H1 (cell line): ENCODE measurements at regions not wholly inside any gene's neighbourhood (a gene's known extent, or its start where the extent isn't known, plus 50 kb on each side); places are given as distances from the start of the nearest gene placed in this dataset.

Experiments used
- CTCF ChIA-PET: fragments of 300-600 bp; sonication (Branson Sonifier 250); formaldehyde crosslinking; loops from one replicate; lab custom pipeline; 2021; ENCODE audit not compliant: partially characterized antibody; lab: Charles Lee
- POLR2A ChIA-PET: fragments of 300-600 bp; sonication (Branson Sonifier 250); formaldehyde crosslinking; loops from one replicate; lab custom pipeline; 2021; ENCODE audit warnings: inconsistent platforms; ENCODE audit not compliant: partially characterized antibody; lab: Charles Lee
- DNase-seq, 2 experiments: peaks; one replicate each; pipeline versions ENCODE4 v3.0.0 to v3.0.0-alpha.2; 2010 to 2022; ENCODE audit warnings: low spot score in 2 of 2, low read depth in 1 of 2, mixed read lengths in 1 of 2
- FAIRE-seq: peaks from 2 replicates; lab custom pipeline; 2011; peaks lifted over from hg19 to GRCh38; lab: Jason Lieb, UNC
- H2AFZ ChIP-seq: 2 replicates; pipeline ENCODE4 v1.8.1; 2012; ENCODE audit warnings: low read length, inconsistent platforms
- H2AK5ac ChIP-seq: 2 replicates; pipeline ENCODE4 v1.6.1; 2013; ENCODE audit warnings: low read depth, low read length
- H2BK120ac ChIP-seq: replicated peaks from 2 replicates; pipeline ENCODE3; 2013; ENCODE audit warnings: low read depth, low read length, inconsistent platforms
- H2BK12ac ChIP-seq: 2 replicates; pipeline ENCODE4 v1.6.1; 2013; ENCODE audit warnings: low read depth, low read length
- H2BK15ac ChIP-seq: 2 replicates; pipeline ENCODE4 v1.6.1; 2013; ENCODE audit warnings: low read length
- H2BK20ac ChIP-seq: 2 replicates; pipeline ENCODE4 v1.6.1; 2013; ENCODE audit warnings: low read length
- H2BK5ac ChIP-seq: 2 replicates; pipeline ENCODE4 v1.6.1; 2013; ENCODE audit warnings: low read depth, low read length
- H3K14ac ChIP-seq: 2 replicates; pipeline ENCODE4 v1.6.1; 2013; ENCODE audit warnings: inconsistent platforms; ENCODE audit not compliant: insufficient read length
- H3K18ac ChIP-seq: 2 replicates; pipeline ENCODE4 v1.6.1; 2013; ENCODE audit warnings: low read length; ENCODE audit errors: extremely low read depth
- H3K23ac ChIP-seq: 2 replicates; pipeline ENCODE4 v1.6.1; 2013; ENCODE audit warnings: inconsistent platforms; ENCODE audit not compliant: insufficient read length
- H3K23me2 ChIP-seq: 2 replicates; pipeline ENCODE4 v1.6.1; 2013; ENCODE audit warnings: low read depth, low read length
- H3K27ac ChIP-seq: 2 replicates; pipeline ENCODE4 v1.6.1; 2011; ENCODE audit warnings: low read depth, low read length, inconsistent platforms
- H3K27me3 ChIP-seq, 4 experiments: replicated peaks in 1 of 4; 1 replicate in 1 of 4; 2 replicates in 3 of 4; pipeline versions ENCODE4 v1.6.1 to v1.8.1; 2011 to 2013; ENCODE audit warnings: low read length in 3 of 4, mild to moderate bottlenecking in 3 of 4, inconsistent platforms in 2 of 4, mixed read lengths in 2 of 4, moderate library complexity in 1 of 4; ENCODE audit not compliant: control insufficient read depth in 3 of 4, insufficient read depth in 3 of 4; ENCODE audit errors: extremely low read depth in 1 of 4
- H3K36me3 ChIP-seq, 4 experiments: 2 replicates each; pipeline versions ENCODE4 v1.6.1 to v1.8.1; 2011 to 2013; ENCODE audit warnings: mild to moderate bottlenecking in 4 of 4, low read length in 3 of 4, moderate library complexity in 2 of 4, control low read depth in 1 of 4, inconsistent platforms in 1 of 4; ENCODE audit not compliant: insufficient read depth in 4 of 4, control insufficient read depth in 2 of 4
- H3K4ac ChIP-seq: replicated peaks from 2 replicates; pipeline ENCODE3; 2013; ENCODE audit warnings: low read length, low read depth, mixed read lengths, inconsistent platforms; ENCODE audit not compliant: insufficient read length
- H3K4me1 ChIP-seq, 4 experiments: replicated peaks in 1 of 4; 1 replicate in 1 of 4; 2 replicates in 3 of 4; pipeline versions ENCODE4 v1.6.1 to v1.8.1; 2011 to 2013; ENCODE audit warnings: low read length in 3 of 4, inconsistent platforms in 2 of 4, mixed read lengths in 1 of 4; ENCODE audit not compliant: insufficient read depth in 4 of 4, control insufficient read depth in 3 of 4
- H3K4me2 ChIP-seq, 2 experiments: 2 replicates each; pipeline versions ENCODE4 v1.6.1 to v1.8.1; 2011 to 2013; ENCODE audit warnings: low read depth in 2 of 2, low read length in 2 of 2, control low read depth in 1 of 2, inconsistent platforms in 1 of 2, mild to moderate bottlenecking in 1 of 2; ENCODE audit not compliant: insufficient read depth in 1 of 2
- H3K4me3 ChIP-seq, 4 experiments: fragments of 200-600, 300-600 bp in 1 of 4; sonication (generic), shearing (Covaris generic), sonication (Bioruptor Twin) in 1 of 4; 2 replicates each; pipeline versions ENCODE4 v1.5.1 to v1.8.1; 2011 to 2016; ENCODE audit warnings: low read length in 4 of 4, low read depth in 3 of 4, control low read depth in 2 of 4, inconsistent platforms in 2 of 4, mild to moderate bottlenecking in 2 of 4, mixed read lengths in 1 of 4, moderate library complexity in 1 of 4; ENCODE audit not compliant: insufficient read depth in 2 of 4; ENCODE audit errors: extremely low read depth in 1 of 4
- H3K56ac ChIP-seq: replicated peaks from 2 replicates; pipeline ENCODE3; 2013; ENCODE audit warnings: low read depth, mild to moderate bottlenecking, mixed read lengths, low read length, inconsistent platforms; ENCODE audit not compliant: insufficient read length
- H3K79me1 ChIP-seq: 2 replicates; pipeline ENCODE4 v1.6.1; 2013; ENCODE audit warnings: low read depth, low read length, control low read depth
- H3K79me2 ChIP-seq, 2 experiments: 2 replicates each; pipeline versions ENCODE4 v1.6.1 to v1.8.1; 2012 to 2013; ENCODE audit warnings: low read length in 2 of 2, mild to moderate bottlenecking in 2 of 2, inconsistent platforms in 1 of 2; ENCODE audit not compliant: insufficient read depth in 2 of 2, control insufficient read depth in 1 of 2
- H3K9ac ChIP-seq, 4 experiments: replicated peaks in 1 of 4; 1 replicate in 1 of 4; 2 replicates in 3 of 4; pipeline versions ENCODE4 v1.6.1 to v1.8.1; 2011 to 2013; ENCODE audit warnings: low read depth in 3 of 4, low read length in 3 of 4, control low read depth in 2 of 4, mild to moderate bottlenecking in 2 of 4, moderate library complexity in 2 of 4, inconsistent platforms in 1 of 4; ENCODE audit errors: extremely low read depth in 1 of 4
- H3K9me3 ChIP-seq, 2 experiments: 2 replicates each; pipeline versions ENCODE4 v1.6.1 to v1.8.1; 2012 to 2013; ENCODE audit warnings: mild to moderate bottlenecking in 2 of 2, moderate library complexity in 2 of 2, control low read depth in 1 of 2, inconsistent platforms in 1 of 2, low read depth in 1 of 2, low read length in 1 of 2, mixed read lengths in 1 of 2; ENCODE audit not compliant: insufficient read depth in 2 of 2
- H4K20me1 ChIP-seq, 2 experiments: replicated peaks in 1 of 2; 2 replicates each; pipeline versions ENCODE3 to v1.8.1; 2011 to 2013; ENCODE audit warnings: inconsistent platforms in 2 of 2, low read length in 2 of 2, mild to moderate bottlenecking in 1 of 2; ENCODE audit not compliant: insufficient read depth in 2 of 2, control insufficient read depth in 1 of 2
- H4K5ac ChIP-seq: 2 replicates; pipeline ENCODE4 v1.6.1; 2013; ENCODE audit warnings: low read length, low read depth, mixed read lengths, inconsistent platforms; ENCODE audit not compliant: insufficient read length
- H4K8ac ChIP-seq: 2 replicates; pipeline ENCODE4 v1.8.0; 2013; ENCODE audit warnings: mild to moderate bottlenecking, moderate library complexity, low read length, inconsistent platforms; ENCODE audit not compliant: insufficient read depth; ENCODE audit errors: extremely low read depth
- H4K91ac ChIP-seq: replicated peaks from 2 replicates; pipeline ENCODE3; 2013; ENCODE audit warnings: low read length, mixed read lengths, inconsistent platforms; ENCODE audit not compliant: insufficient read length
- ASH2L ChIP-seq: fragments of 200-600, 300-600 bp; sonication (generic); IDR thresholded peaks from one replicate; pipeline ENCODE4 v1.7.1; 2017; ENCODE audit warnings: low read length
- BCL11A ChIP-seq, 2 experiments: IDR thresholded peaks; one replicate each; pipeline ENCODE4 v1.6.1; 2011; ENCODE audit warnings: low read depth in 2 of 2, low read length in 2 of 2, mild to moderate bottlenecking in 2 of 2
- CEBPB ChIP-seq: IDR thresholded peaks from 2 replicates; pipeline ENCODE4 v1.6.1; 2012; ENCODE audit warnings: low read depth, low read length
- CTCF ChIP-seq, 3 experiments: IDR thresholded peaks; 1 replicate in 2 of 3; 2 replicates in 1 of 3; pipeline versions ENCODE4 v1.5.1 to v1.6.1; 2011; ENCODE audit warnings: low read length in 3 of 3, mild to moderate bottlenecking in 3 of 3, inconsistent platforms in 2 of 3, low read depth in 1 of 3, moderate library complexity in 1 of 3; ENCODE audit not compliant: insufficient read depth in 1 of 3; ENCODE audit errors: control extremely low read depth in 1 of 3
- EGR1 ChIP-seq: IDR thresholded peaks from 2 replicates; pipeline ENCODE4 v1.6.1; 2011; ENCODE audit warnings: low read depth, low read length, borderline replicate concordance
- EZH2 ChIP-seq: fragments of 200-600 bp; sonication (generic); IDR thresholded peaks from 2 replicates; pipeline ENCODE4 v1.7.1; 2012; ENCODE audit warnings: low read depth, mild to moderate bottlenecking, moderate library complexity, low read length, inconsistent platforms; ENCODE audit not compliant: severe bottlenecking
- NANOG ChIP-seq: IDR thresholded peaks from 2 replicates; pipeline ENCODE4 v1.6.1; 2011; ENCODE audit warnings: low read length, low read depth, mild to moderate bottlenecking, inconsistent platforms; ENCODE audit not compliant: insufficient read depth, poor library complexity, severe bottlenecking
- POLR2AphosphoS5 ChIP-seq: IDR thresholded peaks from 2 replicates; pipeline ENCODE4 v1.6.1; 2011; ENCODE audit warnings: low read depth, low read length
- TCF12 ChIP-seq: IDR thresholded peaks from 2 replicates; pipeline ENCODE4 v1.6.1; 2011; ENCODE audit warnings: low read depth, mild to moderate bottlenecking, low read length
- YY1 ChIP-seq: IDR thresholded peaks from 2 replicates; pipeline ENCODE4 v1.6.1; 2011; ENCODE audit warnings: low read depth, mild to moderate bottlenecking, low read length
- ZNF274 ChIP-seq: IDR thresholded peaks from 2 replicates; pipeline ENCODE4 v1.7.0; 2012; ENCODE audit warnings: low read length, borderline replicate concordance; ENCODE audit errors: extremely low read depth

- Histone ChIP-seq H3K56ac (no peak overlapping the region), H2AK5ac (no peak overlapping the region), H2BK5ac (no peak overlapping the region), H2BK12ac (no peak overlapping the region), H3K9ac (no peak overlapping the region), H3K27me3 (no peaks in the 10 kb centered on the region), H2BK20ac (no peak overlapping the region), H2BK15ac (no peak overlapping the region), H3K4me3 (no peak overlapping the region), H4K20me1 (no peaks in the 10 kb centered on the region), H3K14ac (no peak overlapping the region), H4K5ac (no peak overlapping the region), H3K27ac (no peak overlapping the region), H4K91ac (no peak overlapping the region)
- CTCF ChIA-PET = no interaction called here
- TF ChIP-seq ASH2L (no peak), EGR1 (no peak), ZNF274 (no peak), TCF12 (no peak), POLR2AphosphoS5 (no peak), CEBPB (no peak), EZH2 (no peak), BCL11A (IDR thresholded peaks at IDR 0.05; ENCODE audit: low read depth in 2 of 2, low read length in 2 of 2) (no peak), YY1 (no peak), NANOG (no peak), CTCF (IDR thresholded peaks at IDR 0.05; ENCODE audit: control extremely low read depth in 1 of 3, insufficient read depth in 1 of 3, low read depth in 1 of 3, low read length in 3 of 3) (no peak)
- TF ChIP-seq, all 59 proteins: peak for 0
- Histone ChIP-seq H3K9me3 (no peaks in the 10 kb centered on the region), H4K8ac (no peak overlapping the region), H3K23ac (no peak overlapping the region), H2BK120ac (no peak overlapping the region), H3K23me2 (no peaks in the 10 kb centered on the region), H3K36me3 (no peaks in the 10 kb centered on the region), H2AFZ (no peak overlapping the region), H3K4ac (no peak overlapping the region), H3K79me1 (no peaks in the 10 kb centered on the region), H3K79me2 (no peaks in the 10 kb centered on the region), H3K4me2 (no peak overlapping the region), H3K18ac (no peak overlapping the region), H3K4me1 (no peaks in the 10 kb centered on the region)
- DNase-seq (no peak), FAIRE-seq (no peak)
- POLR2A ChIA-PET = no interaction called here
Measured at GRCh38 chr9:82424599-82425120, 436.1 kb downstream of the SPATA31D1 start.
